Uterus (tissue), 3 donors: ENCODE measurements at regions not wholly inside any gene's neighbourhood (a gene's known extent, or its start where the extent isn't known, plus 50 kb on each side); places are given as distances from the start of the nearest gene placed in this dataset.

ENCODE experiments used
- DNase-seq, 2 donors: peaks; one replicate each; pipeline ENCODE4 v3.0.0-alpha.2; 2019 to 2020
- H3K27ac ChIP-seq, 2 donors: fragments of 200-600 bp; sonication (generic); 1 replicate in 1 of 2; 2 replicates in 1 of 2; pipeline ENCODE4 v1.5.1; 2016 to 2018
- H3K27me3 ChIP-seq, 2 donors: fragments of 200-600 bp; sonication (generic); one replicate each; pipeline ENCODE4 v1.5.1; 2018 to 2019; ENCODE audit warnings: control low read depth in 1 of 2
- H3K36me3 ChIP-seq, 2 donors: fragments of 200-600 bp; sonication (generic); one replicate each; pipeline ENCODE4 v1.5.1; 2019; ENCODE audit warnings: control low read depth in 1 of 2
- H3K4me1 ChIP-seq, 2 donors: fragments of 200-600 bp; sonication (generic); one replicate each; pipeline ENCODE4 v1.5.1; 2018 to 2019; ENCODE audit warnings: control low read depth in 1 of 2
- H3K4me3 ChIP-seq, 2 donors: fragments of 200-600 bp; sonication (generic); 1 replicate in 1 of 2; 2 replicates in 1 of 2; pipeline ENCODE4 v1.5.1; 2018 to 2019; ENCODE audit warnings: mild to moderate bottlenecking in 1 of 2
- H3K9me3 ChIP-seq, 2 donors: fragments of 200-600 bp; sonication (generic); one replicate each; pipeline ENCODE4 v1.5.1; 2019; ENCODE audit warnings: control low read depth in 1 of 2
- POLR2A ChIP-seq, 2 donors: fragments of 450-650 bp; IDR thresholded peaks; one replicate each; pipeline ENCODE4 v1.6.1; 2016; ENCODE audit warnings: antibody characterized with exemption in 2 of 2, mild to moderate bottlenecking in 1 of 2, moderate library complexity in 1 of 2
- intact Hi-C: fragments of 100-400 bp; cut with DNase I; formaldehyde crosslinking; loops from one replicate; pipeline ENCODE4 v1.15.1; 2023; ENCODE audit warnings: low total_unique reads
- TF ChIP-seq, protein P1 (sequence below), 4 experiments: fragments of 200-600 bp in 2 of 4; fragments of 450-650 bp in 2 of 4; sonication (generic) in 2 of 4; IDR thresholded peaks; one replicate each; pipeline ENCODE4 v1.5.1; 2016 to 2019; ENCODE audit warnings: antibody characterized with exemption in 4 of 4, mild to moderate bottlenecking in 2 of 4, moderate library complexity in 1 of 4
- donor health status: DM: yes; HTN: yes; CAD: no.

DNA sequence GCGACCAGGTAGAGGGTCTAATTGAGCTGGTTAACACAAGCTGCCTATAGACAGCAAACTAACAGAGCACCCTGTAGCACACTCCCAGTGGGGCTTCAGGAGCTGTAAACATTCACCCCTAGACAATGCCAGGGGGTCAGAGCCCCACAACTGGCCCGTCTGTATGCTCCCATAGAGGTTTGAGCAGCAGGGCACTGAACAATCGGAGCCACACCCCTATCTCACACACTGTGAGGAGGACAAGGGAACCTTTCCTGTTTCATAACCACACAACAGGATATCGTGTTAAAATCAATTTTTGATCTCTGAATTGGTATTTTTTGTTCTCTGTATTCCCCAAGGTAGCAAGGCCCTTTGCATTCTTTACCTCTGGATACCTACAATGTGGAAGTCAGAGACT is 266.1 kb downstream of the SPRY2 start:
- TF ChIP-seq, protein P1, sequence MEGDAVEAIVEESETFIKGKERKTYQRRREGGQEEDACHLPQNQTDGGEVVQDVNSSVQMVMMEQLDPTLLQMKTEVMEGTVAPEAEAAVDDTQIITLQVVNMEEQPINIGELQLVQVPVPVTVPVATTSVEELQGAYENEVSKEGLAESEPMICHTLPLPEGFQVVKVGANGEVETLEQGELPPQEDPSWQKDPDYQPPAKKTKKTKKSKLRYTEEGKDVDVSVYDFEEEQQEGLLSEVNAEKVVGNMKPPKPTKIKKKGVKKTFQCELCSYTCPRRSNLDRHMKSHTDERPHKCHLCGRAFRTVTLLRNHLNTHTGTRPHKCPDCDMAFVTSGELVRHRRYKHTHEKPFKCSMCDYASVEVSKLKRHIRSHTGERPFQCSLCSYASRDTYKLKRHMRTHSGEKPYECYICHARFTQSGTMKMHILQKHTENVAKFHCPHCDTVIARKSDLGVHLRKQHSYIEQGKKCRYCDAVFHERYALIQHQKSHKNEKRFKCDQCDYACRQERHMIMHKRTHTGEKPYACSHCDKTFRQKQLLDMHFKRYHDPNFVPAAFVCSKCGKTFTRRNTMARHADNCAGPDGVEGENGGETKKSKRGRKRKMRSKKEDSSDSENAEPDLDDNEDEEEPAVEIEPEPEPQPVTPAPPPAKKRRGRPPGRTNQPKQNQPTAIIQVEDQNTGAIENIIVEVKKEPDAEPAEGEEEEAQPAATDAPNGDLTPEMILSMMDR (IDR thresholded peaks at IDR 0.05) = no peak
- TF ChIP-seq POLR2A (IDR thresholded peaks at IDR 0.05) = no peak
- Histone ChIP-seq H3K36me3 (no peaks in the 10 kb centered on the region), H3K9me3 (no peaks in the 10 kb centered on the region), H3K4me1 (no peaks in the 10 kb centered on the region), H3K27me3 (no peaks in the 10 kb centered on the region), H3K4me3 (no peak overlapping the region), H3K27ac (no peak overlapping the region)
- intact Hi-C loops = no loop called here
- DNase-seq = no peak

DNA sequence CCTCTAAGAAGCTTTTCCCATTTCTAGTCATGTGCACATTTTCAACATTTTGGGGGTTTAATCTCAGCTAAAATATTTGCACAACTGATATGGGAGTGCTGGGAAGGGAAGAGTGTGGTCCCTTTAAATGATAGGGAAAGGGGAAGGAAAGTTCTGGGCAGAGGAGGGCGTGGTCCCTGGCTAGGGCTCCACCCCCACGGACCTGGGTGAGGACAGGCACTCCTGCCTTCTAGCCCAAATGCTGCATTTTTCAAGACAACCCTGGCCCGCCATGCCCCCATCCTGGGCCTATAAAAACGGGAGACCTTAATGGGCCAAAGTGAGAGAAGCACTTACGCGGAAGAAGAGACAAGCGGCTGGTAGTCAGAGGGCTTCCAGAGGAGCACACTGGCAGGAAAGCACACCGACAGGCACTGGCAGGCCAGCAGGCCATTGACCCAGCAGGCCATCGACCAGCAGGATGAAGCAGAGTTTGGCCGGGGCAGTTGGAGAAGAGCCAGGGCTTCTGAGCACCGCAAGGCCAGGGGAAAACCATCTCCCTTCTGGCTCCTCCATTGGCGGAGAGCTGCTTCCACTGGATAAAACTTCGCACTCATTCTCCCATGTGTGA is 266.7 kb downstream of the SPRY2 start:
- no peaks in the 10 kb centered on the region for H3K4me1 ChIP-seq
- H3K36me3 ChIP-seq = no peaks in the 10 kb centered on the region
- no peak for TF ChIP-seq POLR2A (IDR thresholded peaks at IDR 0.05)
- TF ChIP-seq, protein P1 (IDR thresholded peaks at IDR 0.05) = no peak
- H3K27me3 ChIP-seq = no peaks in the 10 kb centered on the region
- no peak overlapping the region for H3K4me3 ChIP-seq
- no peak overlapping the region for H3K27ac ChIP-seq
- intact Hi-C loops = no loop called here
- no peak for DNase-seq
- H3K9me3 ChIP-seq = no peaks in the 10 kb centered on the region

DNA sequence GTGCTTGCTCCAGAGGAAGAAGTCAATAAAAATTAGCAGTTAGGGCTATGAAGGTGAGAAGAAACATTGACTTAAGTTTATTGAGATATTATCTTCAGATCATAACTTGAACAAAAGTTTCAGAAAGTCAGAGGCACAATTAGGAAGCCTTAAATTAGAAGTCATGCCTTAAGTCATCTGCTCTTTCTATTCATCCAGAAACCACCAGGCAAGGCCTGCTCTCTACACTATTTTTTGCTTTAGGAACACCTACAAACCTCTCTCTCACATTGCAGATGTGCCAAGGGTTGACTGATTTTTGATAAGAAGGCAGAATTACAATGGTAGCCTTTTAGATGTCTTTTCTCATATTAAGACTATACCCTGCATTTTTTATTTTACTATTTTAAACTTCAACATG is 268.7 kb downstream of the SPRY2 start:
- no peaks in the 10 kb centered on the region for H3K9me3 ChIP-seq
- intact Hi-C loops = no loop called here
- H3K27me3 ChIP-seq = no peaks in the 10 kb centered on the region
- H3K4me3 ChIP-seq = no peak overlapping the region
- H3K36me3 ChIP-seq = no peaks in the 10 kb centered on the region
- H3K27ac ChIP-seq = no peak overlapping the region
- no peak for TF ChIP-seq POLR2A (IDR thresholded peaks at IDR 0.05)
- TF ChIP-seq, protein P1 (IDR thresholded peaks at IDR 0.05) = no peak
- no peaks in the 10 kb centered on the region for H3K4me1 ChIP-seq
- no peak for DNase-seq

DNA sequence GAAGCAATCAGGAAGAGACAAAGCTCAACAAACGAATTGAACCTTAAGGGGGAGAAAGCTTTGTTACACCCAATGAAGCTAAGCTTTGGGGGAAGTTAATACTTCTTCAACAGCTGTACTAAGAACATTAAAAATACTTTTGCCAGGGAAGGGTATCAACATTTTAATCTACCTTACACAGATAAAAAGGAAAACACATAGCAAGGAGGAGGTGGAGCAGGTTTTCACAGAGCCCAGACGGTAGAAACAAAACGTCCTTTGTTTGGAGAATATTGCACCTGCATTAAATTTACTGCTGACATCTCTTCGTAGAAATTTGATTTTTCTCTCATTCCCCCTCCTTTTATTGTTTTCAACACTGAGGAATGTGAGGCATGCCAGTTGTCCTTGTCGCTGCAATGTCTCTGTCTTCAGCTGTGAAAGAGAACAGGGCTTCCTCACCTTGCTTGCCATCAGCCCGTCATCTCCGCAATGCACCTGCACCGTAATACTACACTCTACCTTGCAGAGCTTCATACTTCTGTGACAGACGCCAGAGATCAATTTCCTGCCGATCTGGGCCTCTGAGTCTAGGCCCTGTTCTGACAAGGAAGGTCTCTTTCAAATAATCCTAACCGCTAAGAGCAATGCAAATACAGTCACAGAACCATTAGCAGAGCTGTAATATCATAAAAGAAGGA is 270.8 kb downstream of the SPRY2 start:
- intact Hi-C loops = no loop called here

DNA sequence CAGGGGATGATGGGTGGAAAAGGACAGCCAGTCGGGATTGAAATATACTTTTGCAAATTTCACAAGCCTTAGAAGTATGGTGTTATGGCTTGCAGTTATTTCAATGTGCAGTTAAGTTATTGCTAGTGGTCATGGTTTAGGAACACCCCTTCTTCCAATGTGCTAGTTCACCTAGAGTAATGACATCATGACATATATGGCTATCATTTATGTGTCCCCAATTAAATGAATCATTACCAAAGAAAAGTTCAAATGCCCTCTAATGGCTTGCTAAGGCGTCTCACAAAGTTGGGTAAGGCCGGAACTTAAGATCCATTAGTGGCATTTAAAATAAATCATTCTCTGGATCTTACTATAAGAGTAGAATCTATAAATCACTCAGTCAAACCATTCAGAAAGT is 271.6 kb downstream of the SPRY2 start:
- Histone ChIP-seq H3K9me3 (no peaks in the 10 kb centered on the region), H3K4me3 (no peak overlapping the region), H3K27ac (no peak overlapping the region), H3K27me3 (no peaks in the 10 kb centered on the region), H3K36me3 (no peaks in the 10 kb centered on the region), H3K4me1 (no peaks in the 10 kb centered on the region)
- intact Hi-C loops = no loop called here
- TF ChIP-seq, protein P1 (IDR thresholded peaks at IDR 0.05) = no peak
- no peak for TF ChIP-seq POLR2A (IDR thresholded peaks at IDR 0.05)
- DNase-seq = no peak

More for the DNA sequence above, 270.8 kb downstream of the SPRY2 start:
- Histone ChIP-seq H3K4me1 (no peaks in the 10 kb centered on the region), H3K36me3 (no peaks in the 10 kb centered on the region), H3K4me3 (no peak overlapping the region), H3K27ac (no peak overlapping the region), H3K27me3 (no peaks in the 10 kb centered on the region), H3K9me3 (no peaks in the 10 kb centered on the region)
- DNase-seq = no peak
- TF ChIP-seq POLR2A (IDR thresholded peaks at IDR 0.05) = no peak
- TF ChIP-seq, protein P1 (IDR thresholded peaks at IDR 0.05) = no peak
